ENCODE measurements at regions not wholly inside any gene's neighbourhood (a gene's known extent, or its start where the extent isn't known, plus 50 kb on each side); places are given as distances from the start of the nearest gene placed in this dataset.

DNA sequence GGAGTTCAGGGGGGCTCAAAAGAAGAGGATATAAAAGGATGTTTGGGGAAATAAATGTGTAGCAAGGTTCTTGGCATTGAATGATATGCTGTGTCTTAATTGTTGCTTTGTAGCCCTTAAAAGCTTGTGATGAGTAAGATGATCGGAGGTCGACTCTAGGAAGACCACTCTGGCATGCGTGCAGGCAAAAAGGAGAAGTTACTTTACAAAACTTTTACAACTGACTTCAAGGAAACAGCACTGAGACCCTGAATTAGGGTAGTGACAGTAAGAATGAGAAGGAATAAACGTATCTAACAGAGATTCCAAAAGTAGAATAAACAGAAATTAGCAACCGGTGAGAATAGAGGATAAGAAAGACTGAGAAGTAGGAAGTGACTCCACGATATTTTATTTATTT is 228.7 kb upstream of the TANK start:
- Histone ChIP-seq H3K4me1 (ENCODE audit: insufficient read depth, low read length, poor library complexity, severe bottlenecking) (no peaks in the 10 kb centered on the region), H3K36me3 (ENCODE audit: insufficient read depth, low read length, poor library complexity, severe bottlenecking) (no peaks in the 10 kb centered on the region), H3K27ac (ENCODE audit: low read depth, low read length, poor library complexity, severe bottlenecking) (no peak overlapping the region), H3K9me3 (ENCODE audit: low read depth, low read length, poor library complexity, severe bottlenecking) (no peaks in the 10 kb centered on the region), H3K4me3 (ENCODE audit: low read depth, low read length, poor library complexity, severe bottlenecking) (no peak overlapping the region), H3K27me3 (replicated peaks; ENCODE audit: insufficient read depth, low read depth, low read length, poor library complexity) (no peaks in the 10 kb centered on the region)
- no TSS peak for BruUV-seq (replicated peaks)
- no peak for DNase-seq (ENCODE audit: low spot score)
- POLR2A ChIA-PET (ENCODE audit: low non-redundant PET), result no interaction called here
- intact Hi-C loops (cut with micrococcal nuclease; ENCODE audit: unreplicated experiment), result no loop called here
- CTCF ChIA-PET, result no interaction called here
- TF ChIP-seq EZH2 (IDR thresholded peaks at IDR 0.05; ENCODE audit: borderline replicate concordance, low read depth, low read length, poor library complexity, severe bottlenecking) (no peak), CTCF (conservative IDR thresholded peaks at IDR 0.05; ENCODE audit: low read depth, low read length) (no peak)

DNA sequence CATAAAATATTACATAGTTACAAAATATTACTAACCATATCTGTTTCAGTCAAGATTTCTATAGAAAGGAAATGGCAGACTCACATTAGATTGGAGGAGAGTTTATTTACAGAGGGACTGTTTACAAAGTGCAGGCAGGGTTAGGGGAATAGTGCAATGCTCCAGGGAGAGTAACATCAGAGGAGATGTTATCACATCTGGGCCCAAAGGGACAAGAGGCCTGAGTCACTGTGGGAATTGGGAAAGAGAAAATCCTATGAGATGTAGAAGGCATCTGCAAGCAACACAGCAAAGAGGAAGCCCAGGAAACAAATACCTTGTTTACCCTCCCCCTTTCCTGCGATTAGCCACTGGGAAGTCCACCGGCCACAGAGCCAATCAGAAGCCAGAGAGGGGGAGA is 227.3 kb upstream of the TANK start:
- POLR2A ChIA-PET (ENCODE audit: low non-redundant PET), result no interaction called here
- no TSS peak for BruUV-seq (replicated peaks)
- TF ChIP-seq CTCF (conservative IDR thresholded peaks at IDR 0.05; ENCODE audit: low read depth, low read length) (no peak), EZH2 (IDR thresholded peaks at IDR 0.05; ENCODE audit: borderline replicate concordance, low read depth, low read length, poor library complexity, severe bottlenecking) (no peak)
- DNase-seq (ENCODE audit: low spot score), result no peak
- Histone ChIP-seq H3K27me3 (replicated peaks; ENCODE audit: insufficient read depth, low read depth, low read length, poor library complexity) (no peaks in the 10 kb centered on the region), H3K36me3 (ENCODE audit: insufficient read depth, low read length, poor library complexity, severe bottlenecking) (no peaks in the 10 kb centered on the region), H3K4me1 (ENCODE audit: insufficient read depth, low read length, poor library complexity, severe bottlenecking) (no peaks in the 10 kb centered on the region), H3K9me3 (ENCODE audit: low read depth, low read length, poor library complexity, severe bottlenecking) (no peaks in the 10 kb centered on the region), H3K4me3 (ENCODE audit: low read depth, low read length, poor library complexity, severe bottlenecking) (no peak overlapping the region), H3K27ac (ENCODE audit: low read depth, low read length, poor library complexity, severe bottlenecking) (no peak overlapping the region)
- intact Hi-C loops (cut with micrococcal nuclease; ENCODE audit: unreplicated experiment), result no loop called here
- CTCF ChIA-PET, result no interaction called here

DNA sequence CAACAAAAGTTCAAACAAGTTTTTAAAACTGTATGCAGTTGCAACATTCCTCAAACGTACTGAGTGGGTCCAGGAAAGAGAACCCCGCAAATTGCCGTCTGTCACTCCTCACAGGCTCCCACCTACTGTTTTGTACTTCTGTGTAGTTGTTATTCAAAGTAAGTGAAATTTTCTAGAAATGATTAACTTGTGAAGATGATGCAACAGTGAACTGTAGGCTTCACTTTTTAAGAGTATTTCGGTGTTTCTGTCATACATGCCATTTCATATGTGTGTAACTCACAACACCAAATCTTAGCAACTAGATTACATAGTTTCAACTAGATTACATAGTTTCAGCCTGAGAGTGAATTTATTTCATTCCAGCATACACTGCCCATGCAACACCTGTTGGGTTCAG is 226.0 kb upstream of the TANK start:
- BruUV-seq (replicated peaks), result no TSS peak
- H3K9me3 ChIP-seq (ENCODE audit: low read depth, low read length, poor library complexity, severe bottlenecking), result no peaks in the 10 kb centered on the region
- no peak for DNase-seq (ENCODE audit: low spot score)
- intact Hi-C loops (cut with micrococcal nuclease; ENCODE audit: unreplicated experiment), result no loop called here
- no peaks in the 10 kb centered on the region for H3K36me3 ChIP-seq (ENCODE audit: insufficient read depth, low read length, poor library complexity, severe bottlenecking)
- H3K27ac ChIP-seq (ENCODE audit: low read depth, low read length, poor library complexity, severe bottlenecking), result no peak overlapping the region
- no peaks in the 10 kb centered on the region for H3K4me1 ChIP-seq (ENCODE audit: insufficient read depth, low read length, poor library complexity, severe bottlenecking)
- H3K27me3 ChIP-seq (replicated peaks; ENCODE audit: insufficient read depth, low read depth, low read length, poor library complexity), result no peaks in the 10 kb centered on the region
- ChIA-PET POLR2A (ENCODE audit: low non-redundant PET) (no interaction called here), CTCF (no interaction called here)
- no peak overlapping the region for H3K4me3 ChIP-seq (ENCODE audit: low read depth, low read length, poor library complexity, severe bottlenecking)
- TF ChIP-seq CTCF (conservative IDR thresholded peaks at IDR 0.05; ENCODE audit: low read depth, low read length) (no peak), EZH2 (IDR thresholded peaks at IDR 0.05; ENCODE audit: borderline replicate concordance, low read depth, low read length, poor library complexity, severe bottlenecking) (no peak)
